H1 (cell line): ENCODE measurements at regions not wholly inside any gene's neighbourhood (a gene's known extent, or its start where the extent isn't known, plus 50 kb on each side); places are given as distances from the start of the nearest gene placed in this dataset.

Experiments
- CTBP2 ChIP-seq: IDR thresholded peaks from 2 replicates; pipeline ENCODE4 v1.7.0; 2011; ENCODE audit warnings: borderline replicate concordance, mild to moderate bottlenecking, moderate library complexity, mixed read lengths, low read length; ENCODE audit not compliant: insufficient read depth, insufficient read length
- TF ChIP-seq, protein P1 (sequence below): fragments of 300-600 bp; sonication (generic); IDR thresholded peaks from 2 replicates; pipeline ENCODE4 v1.7.1; 2012; ENCODE audit warnings: low read length, moderate library complexity, mild to moderate bottlenecking, inconsistent platforms; ENCODE audit not compliant: insufficient replicate concordance

DNA sequence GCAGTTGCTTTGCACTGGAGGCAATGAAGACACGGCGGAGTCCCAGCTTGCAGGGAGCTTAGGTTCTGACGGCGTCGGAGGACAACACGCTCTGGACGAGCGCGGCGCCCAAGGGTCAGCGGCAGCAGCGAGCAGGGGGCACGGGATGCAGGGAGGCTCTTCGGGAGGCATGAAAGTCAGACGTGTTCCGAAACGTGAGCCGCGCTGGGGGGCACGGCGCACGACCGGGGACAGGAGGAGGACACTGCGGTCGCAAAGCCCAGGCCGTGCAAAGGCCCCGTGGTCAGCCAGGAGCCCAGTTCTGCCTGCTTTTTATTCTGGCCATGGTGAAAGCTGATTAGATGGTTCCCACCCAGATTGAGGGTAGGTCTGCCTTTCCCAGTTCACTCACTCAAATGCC lies 294.6 kb downstream of the SNAPC1 start (continued):
- TF ChIP-seq, protein P1, sequence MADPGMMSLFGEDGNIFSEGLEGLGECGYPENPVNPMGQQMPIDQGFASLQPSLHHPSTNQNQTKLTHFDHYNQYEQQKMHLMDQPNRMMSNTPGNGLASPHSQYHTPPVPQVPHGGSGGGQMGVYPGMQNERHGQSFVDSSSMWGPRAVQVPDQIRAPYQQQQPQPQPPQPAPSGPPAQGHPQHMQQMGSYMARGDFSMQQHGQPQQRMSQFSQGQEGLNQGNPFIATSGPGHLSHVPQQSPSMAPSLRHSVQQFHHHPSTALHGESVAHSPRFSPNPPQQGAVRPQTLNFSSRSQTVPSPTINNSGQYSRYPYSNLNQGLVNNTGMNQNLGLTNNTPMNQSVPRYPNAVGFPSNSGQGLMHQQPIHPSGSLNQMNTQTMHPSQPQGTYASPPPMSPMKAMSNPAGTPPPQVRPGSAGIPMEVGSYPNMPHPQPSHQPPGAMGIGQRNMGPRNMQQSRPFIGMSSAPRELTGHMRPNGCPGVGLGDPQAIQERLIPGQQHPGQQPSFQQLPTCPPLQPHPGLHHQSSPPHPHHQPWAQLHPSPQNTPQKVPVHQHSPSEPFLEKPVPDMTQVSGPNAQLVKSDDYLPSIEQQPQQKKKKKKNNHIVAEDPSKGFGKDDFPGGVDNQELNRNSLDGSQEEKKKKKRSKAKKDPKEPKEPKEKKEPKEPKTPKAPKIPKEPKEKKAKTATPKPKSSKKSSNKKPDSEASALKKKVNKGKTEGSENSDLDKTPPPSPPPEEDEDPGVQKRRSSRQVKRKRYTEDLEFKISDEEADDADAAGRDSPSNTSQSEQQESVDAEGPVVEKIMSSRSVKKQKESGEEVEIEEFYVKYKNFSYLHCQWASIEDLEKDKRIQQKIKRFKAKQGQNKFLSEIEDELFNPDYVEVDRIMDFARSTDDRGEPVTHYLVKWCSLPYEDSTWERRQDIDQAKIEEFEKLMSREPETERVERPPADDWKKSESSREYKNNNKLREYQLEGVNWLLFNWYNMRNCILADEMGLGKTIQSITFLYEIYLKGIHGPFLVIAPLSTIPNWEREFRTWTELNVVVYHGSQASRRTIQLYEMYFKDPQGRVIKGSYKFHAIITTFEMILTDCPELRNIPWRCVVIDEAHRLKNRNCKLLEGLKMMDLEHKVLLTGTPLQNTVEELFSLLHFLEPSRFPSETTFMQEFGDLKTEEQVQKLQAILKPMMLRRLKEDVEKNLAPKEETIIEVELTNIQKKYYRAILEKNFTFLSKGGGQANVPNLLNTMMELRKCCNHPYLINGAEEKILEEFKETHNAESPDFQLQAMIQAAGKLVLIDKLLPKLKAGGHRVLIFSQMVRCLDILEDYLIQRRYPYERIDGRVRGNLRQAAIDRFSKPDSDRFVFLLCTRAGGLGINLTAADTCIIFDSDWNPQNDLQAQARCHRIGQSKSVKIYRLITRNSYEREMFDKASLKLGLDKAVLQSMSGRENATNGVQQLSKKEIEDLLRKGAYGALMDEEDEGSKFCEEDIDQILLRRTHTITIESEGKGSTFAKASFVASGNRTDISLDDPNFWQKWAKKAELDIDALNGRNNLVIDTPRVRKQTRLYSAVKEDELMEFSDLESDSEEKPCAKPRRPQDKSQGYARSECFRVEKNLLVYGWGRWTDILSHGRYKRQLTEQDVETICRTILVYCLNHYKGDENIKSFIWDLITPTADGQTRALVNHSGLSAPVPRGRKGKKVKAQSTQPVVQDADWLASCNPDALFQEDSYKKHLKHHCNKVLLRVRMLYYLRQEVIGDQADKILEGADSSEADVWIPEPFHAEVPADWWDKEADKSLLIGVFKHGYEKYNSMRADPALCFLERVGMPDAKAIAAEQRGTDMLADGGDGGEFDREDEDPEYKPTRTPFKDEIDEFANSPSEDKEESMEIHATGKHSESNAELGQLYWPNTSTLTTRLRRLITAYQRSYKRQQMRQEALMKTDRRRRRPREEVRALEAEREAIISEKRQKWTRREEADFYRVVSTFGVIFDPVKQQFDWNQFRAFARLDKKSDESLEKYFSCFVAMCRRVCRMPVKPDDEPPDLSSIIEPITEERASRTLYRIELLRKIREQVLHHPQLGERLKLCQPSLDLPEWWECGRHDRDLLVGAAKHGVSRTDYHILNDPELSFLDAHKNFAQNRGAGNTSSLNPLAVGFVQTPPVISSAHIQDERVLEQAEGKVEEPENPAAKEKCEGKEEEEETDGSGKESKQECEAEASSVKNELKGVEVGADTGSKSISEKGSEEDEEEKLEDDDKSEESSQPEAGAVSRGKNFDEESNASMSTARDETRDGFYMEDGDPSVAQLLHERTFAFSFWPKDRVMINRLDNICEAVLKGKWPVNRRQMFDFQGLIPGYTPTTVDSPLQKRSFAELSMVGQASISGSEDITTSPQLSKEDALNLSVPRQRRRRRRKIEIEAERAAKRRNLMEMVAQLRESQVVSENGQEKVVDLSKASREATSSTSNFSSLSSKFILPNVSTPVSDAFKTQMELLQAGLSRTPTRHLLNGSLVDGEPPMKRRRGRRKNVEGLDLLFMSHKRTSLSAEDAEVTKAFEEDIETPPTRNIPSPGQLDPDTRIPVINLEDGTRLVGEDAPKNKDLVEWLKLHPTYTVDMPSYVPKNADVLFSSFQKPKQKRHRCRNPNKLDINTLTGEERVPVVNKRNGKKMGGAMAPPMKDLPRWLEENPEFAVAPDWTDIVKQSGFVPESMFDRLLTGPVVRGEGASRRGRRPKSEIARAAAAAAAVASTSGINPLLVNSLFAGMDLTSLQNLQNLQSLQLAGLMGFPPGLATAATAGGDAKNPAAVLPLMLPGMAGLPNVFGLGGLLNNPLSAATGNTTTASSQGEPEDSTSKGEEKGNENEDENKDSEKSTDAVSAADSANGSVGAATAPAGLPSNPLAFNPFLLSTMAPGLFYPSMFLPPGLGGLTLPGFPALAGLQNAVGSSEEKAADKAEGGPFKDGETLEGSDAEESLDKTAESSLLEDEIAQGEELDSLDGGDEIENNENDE = no peak
- TF ChIP-seq CTBP2 = no peak
- TF ChIP-seq, all 59 proteins: peak for 0
